ENCODE measurements at regions not wholly inside any gene's neighbourhood (a gene's known extent, or its start where the extent isn't known, plus 50 kb on each side); places are given as distances from the start of the nearest gene placed in this dataset.

DNA sequence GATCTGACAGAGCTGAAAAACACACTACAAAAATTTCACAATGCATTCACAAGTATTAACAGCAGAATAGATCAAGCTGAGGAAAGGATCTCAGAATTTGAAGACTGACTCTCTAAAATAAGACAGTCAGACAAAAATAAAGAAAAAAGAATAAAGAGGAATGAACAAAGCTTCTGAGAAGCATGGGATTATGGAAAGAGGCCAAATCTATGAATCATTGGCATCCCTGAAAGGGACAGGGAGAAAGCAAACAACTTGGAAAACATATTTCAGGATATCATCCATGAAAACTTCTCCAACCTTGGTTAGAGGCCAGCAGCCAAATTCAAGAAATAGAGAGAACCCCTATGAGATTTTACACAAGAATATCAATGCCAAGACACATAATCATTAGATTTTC lies 804.8 kb upstream of the IGFBP3 start:
- no peak for TF ChIP-seq POLR2A (IDR thresholded peaks at IDR 0.05)
- TF ChIP-seq, protein P1, sequence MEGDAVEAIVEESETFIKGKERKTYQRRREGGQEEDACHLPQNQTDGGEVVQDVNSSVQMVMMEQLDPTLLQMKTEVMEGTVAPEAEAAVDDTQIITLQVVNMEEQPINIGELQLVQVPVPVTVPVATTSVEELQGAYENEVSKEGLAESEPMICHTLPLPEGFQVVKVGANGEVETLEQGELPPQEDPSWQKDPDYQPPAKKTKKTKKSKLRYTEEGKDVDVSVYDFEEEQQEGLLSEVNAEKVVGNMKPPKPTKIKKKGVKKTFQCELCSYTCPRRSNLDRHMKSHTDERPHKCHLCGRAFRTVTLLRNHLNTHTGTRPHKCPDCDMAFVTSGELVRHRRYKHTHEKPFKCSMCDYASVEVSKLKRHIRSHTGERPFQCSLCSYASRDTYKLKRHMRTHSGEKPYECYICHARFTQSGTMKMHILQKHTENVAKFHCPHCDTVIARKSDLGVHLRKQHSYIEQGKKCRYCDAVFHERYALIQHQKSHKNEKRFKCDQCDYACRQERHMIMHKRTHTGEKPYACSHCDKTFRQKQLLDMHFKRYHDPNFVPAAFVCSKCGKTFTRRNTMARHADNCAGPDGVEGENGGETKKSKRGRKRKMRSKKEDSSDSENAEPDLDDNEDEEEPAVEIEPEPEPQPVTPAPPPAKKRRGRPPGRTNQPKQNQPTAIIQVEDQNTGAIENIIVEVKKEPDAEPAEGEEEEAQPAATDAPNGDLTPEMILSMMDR (IDR thresholded peaks at IDR 0.05), result no peak
